Natural killer cell (primary cell): ENCODE measurements at regions not wholly inside any gene's neighbourhood (a gene's known extent, or its start where the extent isn't known, plus 50 kb on each side); places are given as distances from the start of the nearest gene placed in this dataset.

Experiments
- ATAC-seq, 3 donors: fragments of 150-1000 bp in 2 of 3; fragments of 200-7000 bp in 1 of 3; cut with Tn5 transposase; 1 replicate in 1 of 3; 2 replicates in 2 of 3; pipeline ENCODE4 v1.10.0; 2021; ENCODE audit warnings: mild to moderate bottlenecking in 2 of 3, moderate library complexity in 2 of 3
- DNase-seq, 2 donors: peaks; one replicate each; pipeline versions ENCODE4 v3.0.0 to v3.0.0-alpha.2; 2013 to 2021; ENCODE audit warnings: mixed read lengths in 1 of 2
- H3K27ac ChIP-seq: one replicate; pipeline ENCODE4 v1.5.1; 2013; ENCODE audit warnings: mild to moderate bottlenecking, low read length
- H3K27me3 ChIP-seq: one replicate; pipeline ENCODE4 v1.6.1; 2013; ENCODE audit warnings: low read length; ENCODE audit not compliant: control insufficient read depth, insufficient read depth
- H3K36me3 ChIP-seq: one replicate; pipeline ENCODE4 v1.6.1; 2013; ENCODE audit warnings: low read length; ENCODE audit not compliant: control insufficient read depth, insufficient read depth
- H3K4me1 ChIP-seq: one replicate; pipeline ENCODE4 v1.6.1; 2013; ENCODE audit warnings: low read length; ENCODE audit not compliant: control insufficient read depth, insufficient read depth
- H3K4me3 ChIP-seq: one replicate; pipeline ENCODE4 v1.5.1; 2013; ENCODE audit warnings: low read length
- H3K9me3 ChIP-seq: one replicate; pipeline ENCODE4 v1.6.1; 2013; ENCODE audit warnings: low read length; ENCODE audit not compliant: control insufficient read depth, insufficient read depth
- H3K27ac Mint-ChIP-seq, 2 donors: one replicate each; pipeline ENCODE4 v1.8.0; 2022; ENCODE audit warnings: mild to moderate bottlenecking in 2 of 2, mixed read lengths in 2 of 2, moderate library complexity in 1 of 2
- H3K27me3 Mint-ChIP-seq, 2 donors: one replicate each; pipeline ENCODE4 v1.8.0; 2022; ENCODE audit warnings: low read depth in 2 of 2, mixed read lengths in 2 of 2
- H3K36me3 Mint-ChIP-seq: one replicate; pipeline ENCODE4 v1.8.0; 2022; ENCODE audit warnings: mixed read lengths
- H3K4me1 Mint-ChIP-seq, 2 donors: one replicate each; pipeline ENCODE4 v1.8.0; 2022; ENCODE audit warnings: mixed read lengths in 2 of 2
- H3K4me3 Mint-ChIP-seq: one replicate; pipeline ENCODE4 v1.8.0; 2022; ENCODE audit warnings: mild to moderate bottlenecking, moderate library complexity, mixed read lengths
- H3K9me3 Mint-ChIP-seq, 2 donors: one replicate each; pipeline ENCODE4 v1.8.0; 2022; ENCODE audit warnings: mixed read lengths in 2 of 2
- WGBS: methylation state at CpG from one replicate; pipeline ENCODE4 v1.1.7; 2013; ENCODE audit warnings: missing lambda C conversion rate; ENCODE audit not compliant: insufficient coverage; 5-methylcytosine and 5-hydroxymethylcytosine counted together
- intact Hi-C: fragments of 100-400 bp; cut with micrococcal nuclease; formaldehyde crosslinking; loops from one replicate; pipeline ENCODE4 v1.14.2; 2022
- TF ChIP-seq, protein P1 (sequence below): fragments of 200-600 bp; IDR thresholded peaks from one replicate; pipeline ENCODE4 v1.8.0; 2022; ENCODE audit warnings: antibody characterized with exemption

DNA sequence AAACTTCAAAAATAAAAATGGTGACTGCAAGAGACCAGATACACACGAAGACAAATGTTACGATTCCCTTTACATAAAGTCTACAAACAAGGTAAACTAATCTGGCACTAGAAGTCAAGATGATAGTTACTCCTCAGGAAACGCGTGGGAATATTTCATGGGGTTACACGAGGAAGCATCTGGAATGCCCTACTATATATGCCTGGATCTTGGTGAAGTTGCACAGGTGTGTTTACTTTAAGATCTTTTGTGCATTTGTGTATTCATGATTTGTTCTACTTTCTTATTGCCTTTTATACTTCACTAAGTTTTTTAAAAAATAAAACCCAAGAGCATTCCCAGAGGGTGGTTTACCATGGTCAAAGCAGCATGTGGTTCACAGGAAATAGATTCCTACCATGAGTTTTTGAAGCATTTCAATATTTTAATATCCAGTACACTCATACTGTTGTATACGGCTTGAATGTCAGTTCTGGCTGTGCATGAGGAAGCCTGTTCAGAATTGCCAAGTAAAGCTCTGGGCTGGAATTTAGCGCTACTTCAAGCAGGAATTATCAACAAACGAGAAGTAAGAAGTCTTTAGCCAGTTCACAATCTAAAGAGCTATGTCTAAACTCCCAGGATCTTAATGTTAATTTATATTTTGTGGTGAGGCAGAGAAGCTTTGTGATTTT, 239.8 kb upstream of the KLHL1 start:
- no peak for ATAC-seq
- TF ChIP-seq, protein P1, sequence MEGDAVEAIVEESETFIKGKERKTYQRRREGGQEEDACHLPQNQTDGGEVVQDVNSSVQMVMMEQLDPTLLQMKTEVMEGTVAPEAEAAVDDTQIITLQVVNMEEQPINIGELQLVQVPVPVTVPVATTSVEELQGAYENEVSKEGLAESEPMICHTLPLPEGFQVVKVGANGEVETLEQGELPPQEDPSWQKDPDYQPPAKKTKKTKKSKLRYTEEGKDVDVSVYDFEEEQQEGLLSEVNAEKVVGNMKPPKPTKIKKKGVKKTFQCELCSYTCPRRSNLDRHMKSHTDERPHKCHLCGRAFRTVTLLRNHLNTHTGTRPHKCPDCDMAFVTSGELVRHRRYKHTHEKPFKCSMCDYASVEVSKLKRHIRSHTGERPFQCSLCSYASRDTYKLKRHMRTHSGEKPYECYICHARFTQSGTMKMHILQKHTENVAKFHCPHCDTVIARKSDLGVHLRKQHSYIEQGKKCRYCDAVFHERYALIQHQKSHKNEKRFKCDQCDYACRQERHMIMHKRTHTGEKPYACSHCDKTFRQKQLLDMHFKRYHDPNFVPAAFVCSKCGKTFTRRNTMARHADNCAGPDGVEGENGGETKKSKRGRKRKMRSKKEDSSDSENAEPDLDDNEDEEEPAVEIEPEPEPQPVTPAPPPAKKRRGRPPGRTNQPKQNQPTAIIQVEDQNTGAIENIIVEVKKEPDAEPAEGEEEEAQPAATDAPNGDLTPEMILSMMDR: no peak
- Mint-ChIP-seq H3K27me3 (no peaks in the 10 kb centered on the region), H3K9me3 (peaks cover 16 to 18% of the 10 kb centered on the region in 2 donors), H3K4me1 (no peaks in the 10 kb centered on the region), H3K36me3 (peaks cover 7% of the 10 kb centered on the region), H3K27ac (no peak overlapping the region), H3K4me3 (no peak overlapping the region)
- 90% methylated on average over 8 of the region's 8 CpGs for WGBS
- Histone ChIP-seq H3K36me3 (no peaks in the 10 kb centered on the region), H3K4me3 (no peak overlapping the region), H3K27ac (no peak overlapping the region), H3K9me3 (no peaks in the 10 kb centered on the region), H3K27me3 (no peaks in the 10 kb centered on the region), H3K4me1 (no peaks in the 10 kb centered on the region)
- no peak for DNase-seq
- intact Hi-C loops: no loop called here

DNA sequence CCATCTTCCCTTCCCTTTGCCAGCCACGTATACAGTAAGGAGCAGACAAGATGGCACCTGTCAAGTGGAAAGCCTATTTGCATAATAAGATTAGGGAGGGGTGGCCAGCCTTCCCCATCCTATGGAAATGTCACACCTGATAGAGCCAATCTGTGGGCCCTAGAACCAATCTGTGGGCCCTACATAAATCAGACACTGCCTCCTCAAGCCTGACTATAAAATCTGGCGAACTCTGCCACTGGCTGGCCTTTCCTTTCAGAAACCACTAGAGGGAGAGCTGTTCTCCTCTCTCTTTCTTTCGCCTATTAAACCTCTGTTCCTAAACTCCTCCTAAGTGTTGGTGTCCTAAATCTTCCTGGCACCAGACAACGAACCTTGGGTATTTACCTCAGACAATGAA, 231.5 kb upstream of the KLHL1 start:
- intact Hi-C loops: no loop called here
- Mint-ChIP-seq H3K9me3 (peaks cover 10 to 17% of the 10 kb centered on the region in 2 donors), H3K36me3 (peaks cover 9% of the 10 kb centered on the region), H3K27me3 (no peaks in the 10 kb centered on the region), H3K27ac (no peak overlapping the region), H3K4me1 (no peaks in the 10 kb centered on the region), H3K4me3 (no peak overlapping the region)
- Histone ChIP-seq H3K4me3 (no peak overlapping the region), H3K9me3 (no peaks in the 10 kb centered on the region), H3K4me1 (no peaks in the 10 kb centered on the region), H3K27ac (no peak overlapping the region), H3K27me3 (no peaks in the 10 kb centered on the region), H3K36me3 (no peaks in the 10 kb centered on the region)
- TF ChIP-seq, protein P1: no peak
- DNase-seq: no peak
- 70% methylated on average over 3 of the region's 4 CpGs for WGBS
- no peak for ATAC-seq

DNA sequence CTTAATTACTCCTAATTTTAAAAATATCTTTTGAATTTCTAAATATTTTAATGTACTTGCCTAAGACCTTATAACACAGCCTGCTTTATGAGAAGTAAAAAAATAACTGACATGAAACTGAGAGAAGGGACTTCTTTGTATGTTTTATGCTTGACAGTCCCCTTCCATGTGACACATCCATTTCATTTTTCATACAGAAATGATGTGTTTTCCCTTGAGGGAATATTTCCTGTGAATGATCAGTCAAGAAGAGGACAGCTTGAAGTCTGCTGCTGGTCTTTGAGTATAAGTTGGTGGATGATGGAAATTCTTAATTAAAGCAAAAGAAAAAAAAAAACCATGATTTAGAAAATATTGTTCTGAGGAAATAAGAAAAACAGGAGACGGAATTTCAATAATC, 230.4 kb upstream of the KLHL1 start:
- DNase-seq (no peak), ATAC-seq (no peak)
- Histone ChIP-seq H3K27ac (no peak overlapping the region), H3K27me3 (no peaks in the 10 kb centered on the region), H3K9me3 (no peaks in the 10 kb centered on the region), H3K36me3 (no peaks in the 10 kb centered on the region), H3K4me3 (no peak overlapping the region), H3K4me1 (no peaks in the 10 kb centered on the region)
- H3K36me3 Mint-ChIP-seq: peaks cover 9% of the 10 kb centered on the region
- peaks cover 10 to 17% of the 10 kb centered on the region in 2 donors for H3K9me3 Mint-ChIP-seq
- H3K27me3 Mint-ChIP-seq: no peaks in the 10 kb centered on the region
- no CpG with 5 or more reads among the region's 1 CpG for WGBS
- no peak overlapping the region for H3K27ac Mint-ChIP-seq
- TF ChIP-seq, protein P1: no peak
- no peak overlapping the region for H3K4me3 Mint-ChIP-seq
- H3K4me1 Mint-ChIP-seq: no peaks in the 10 kb centered on the region
- intact Hi-C loops: no loop called here

DNA sequence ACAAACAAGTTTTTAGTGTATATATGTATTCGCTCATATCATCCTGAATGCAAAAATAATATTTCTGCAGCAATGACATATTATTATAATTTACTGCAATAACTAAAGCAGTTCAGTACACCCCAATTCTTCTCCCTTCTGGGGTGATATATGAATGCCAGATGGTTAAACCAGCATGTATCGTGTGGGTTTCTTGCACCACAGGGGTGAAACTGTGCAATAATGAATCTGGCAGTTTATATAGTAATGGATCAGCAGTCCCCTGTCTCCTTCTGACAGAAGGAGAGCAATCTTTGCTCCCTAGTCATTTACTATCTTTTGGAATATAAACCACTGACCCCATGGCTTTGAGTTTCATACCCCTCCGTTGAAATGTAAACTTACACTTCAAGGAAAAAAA, 228.6 kb upstream of the KLHL1 start:
- H3K36me3 Mint-ChIP-seq: peaks cover 5% of the 10 kb centered on the region
- H3K9me3 Mint-ChIP-seq: peaks cover 7 to 16% of the 10 kb centered on the region in 2 donors
- ATAC-seq: no peak

More for the DNA sequence above, 228.6 kb upstream of the KLHL1 start:
- Histone ChIP-seq H3K9me3 (peaks cover 2% of the 10 kb centered on the region), H3K36me3 (no peaks in the 10 kb centered on the region), H3K27ac (no peak overlapping the region), H3K27me3 (no peaks in the 10 kb centered on the region), H3K4me3 (no peak overlapping the region), H3K4me1 (no peaks in the 10 kb centered on the region)
- TF ChIP-seq, protein P1: no peak
- Mint-ChIP-seq H3K27me3 (no peaks in the 10 kb centered on the region), H3K4me1 (no peaks in the 10 kb centered on the region), H3K27ac (no peak overlapping the region), H3K4me3 (no peak overlapping the region)
- no peak for DNase-seq
- intact Hi-C loops: no loop called here
- 100% methylated on average over 2 of the region's 3 CpGs for WGBS
